22Rv1 (cell line): ENCODE measurements at regions not wholly inside any gene's neighbourhood (a gene's known extent, or its start where the extent isn't known, plus 50 kb on each side); places are given as distances from the start of the nearest gene placed in this dataset.

Experiments used
- ZFX ChIP-seq: fragments of 450-650 bp; IDR thresholded peaks from 2 replicates; pipeline ENCODE4 v1.6.1; 2017; ENCODE audit warnings: antibody characterized with exemption, borderline replicate concordance
- TF ChIP-seq, protein P1 (sequence below): fragments of 450-650 bp; IDR thresholded peaks from 2 replicates; pipeline ENCODE4 v1.5.1; 2017; ENCODE audit warnings: mild to moderate bottlenecking

- TF ChIP-seq, protein P1, sequence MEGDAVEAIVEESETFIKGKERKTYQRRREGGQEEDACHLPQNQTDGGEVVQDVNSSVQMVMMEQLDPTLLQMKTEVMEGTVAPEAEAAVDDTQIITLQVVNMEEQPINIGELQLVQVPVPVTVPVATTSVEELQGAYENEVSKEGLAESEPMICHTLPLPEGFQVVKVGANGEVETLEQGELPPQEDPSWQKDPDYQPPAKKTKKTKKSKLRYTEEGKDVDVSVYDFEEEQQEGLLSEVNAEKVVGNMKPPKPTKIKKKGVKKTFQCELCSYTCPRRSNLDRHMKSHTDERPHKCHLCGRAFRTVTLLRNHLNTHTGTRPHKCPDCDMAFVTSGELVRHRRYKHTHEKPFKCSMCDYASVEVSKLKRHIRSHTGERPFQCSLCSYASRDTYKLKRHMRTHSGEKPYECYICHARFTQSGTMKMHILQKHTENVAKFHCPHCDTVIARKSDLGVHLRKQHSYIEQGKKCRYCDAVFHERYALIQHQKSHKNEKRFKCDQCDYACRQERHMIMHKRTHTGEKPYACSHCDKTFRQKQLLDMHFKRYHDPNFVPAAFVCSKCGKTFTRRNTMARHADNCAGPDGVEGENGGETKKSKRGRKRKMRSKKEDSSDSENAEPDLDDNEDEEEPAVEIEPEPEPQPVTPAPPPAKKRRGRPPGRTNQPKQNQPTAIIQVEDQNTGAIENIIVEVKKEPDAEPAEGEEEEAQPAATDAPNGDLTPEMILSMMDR = no peak
- TF ChIP-seq ZFX = no peak
Measured at GRCh38 chr6:44545224-44545623, 157.7 kb downstream of the CDC5L start.
